GM18858 (cell line): ENCODE measurements at regions not wholly inside any gene's neighbourhood (a gene's known extent, or its start where the extent isn't known, plus 50 kb on each side); places are given as distances from the start of the nearest gene placed in this dataset.
A peak's percentile ranks its signal among the peaks of the same experiment; 100 is the strongest.

Experiments
- ATAC-seq: cut with Tn5 transposase; IDR thresholded peaks from one replicate; pipeline ENCODE4 v1.9.1; 2021; ENCODE audit not compliant: unreplicated experiment

- no peak for ATAC-seq
These were observed 98.0 kb upstream of the GPR26 start for GRCh38 chr10:123567984-123568739.

- ATAC-seq, result no peak
These were observed 97.4 kb upstream of the GPR26 start for GRCh38 chr10:123568751-123569150.

- ATAC-seq, result no peak
These were observed 96.6 kb upstream of the GPR26 start for GRCh38 chr10:123569436-123570035.

GRCh38 chr10:123570051-123570897 lies 95.9 kb upstream of the GPR26 start:
- ATAC-seq, result no peak

- ATAC-seq, result no peak
These were observed 95.1 kb upstream of the GPR26 start for GRCh38 chr10:123570898-123571515.

GRCh38 chr10:123571978-123572377 lies 94.2 kb upstream of the GPR26 start:
- no peak for ATAC-seq

- no peak for ATAC-seq
These were observed 92.7 kb upstream of the GPR26 start for GRCh38 chr10:123573236-123574108.

GRCh38 chr10:123574109-123574698 lies 92.0 kb upstream of the GPR26 start:
- no peak for ATAC-seq

- ATAC-seq, result no peak
These were observed 91.0 kb upstream of the GPR26 start for GRCh38 chr10:123575105-123575504.

- no peak for ATAC-seq
These were observed 89.4 kb upstream of the GPR26 start for GRCh38 chr10:123576706-123577105.

- ATAC-seq, result no peak
These were observed 88.2 kb upstream of the GPR26 start for GRCh38 chr10:123577921-123578461.

- ATAC-seq, result no peak
These were observed 87.4 kb upstream of the GPR26 start for GRCh38 chr10:123578721-123579120.

GRCh38 chr10:123579675-123580074 lies 86.5 kb upstream of the GPR26 start:
- ATAC-seq, result no peak

GRCh38 chr10:123580426-123580825 lies 85.7 kb upstream of the GPR26 start:
- ATAC-seq, result no peak

GRCh38 chr10:123581656-123582055 lies 84.5 kb upstream of the GPR26 start:
- no peak for ATAC-seq

- ATAC-seq, result peak; percentile 42
These were observed 83.8 kb upstream of the GPR26 start for GRCh38 chr10:123582084-123582989.

GRCh38 chr10:123583639-123584418 lies 82.3 kb upstream of the GPR26 start:
- no peak for ATAC-seq

GRCh38 chr10:123584419-123584775 lies 81.8 kb upstream of the GPR26 start:
- ATAC-seq, result no peak
